ENCODE measurements at regions not wholly inside any gene's neighbourhood (a gene's known extent, or its start where the extent isn't known, plus 50 kb on each side); places are given as distances from the start of the nearest gene placed in this dataset.
"Not testable (repeated sequence)": the region's sequence is repeated elsewhere in the genome, so short reads cannot be mapped to it uniquely, and the experiment has no call there.

GRCh38 chr13:57784633-57785032, 153.1 kb downstream of the PCDH17 start:
- no peak for DNase-seq

- DNase-seq: no peak
Observed at GRCh38 chr13:57787058-57787791, 155.7 kb downstream of the PCDH17 start.

GRCh38 chr13:57799624-57800023, 168.1 kb downstream of the PCDH17 start:
- no peak for DNase-seq

GRCh38 chr13:57813651-57814050, 182.1 kb downstream of the PCDH17 start:
- no peak for DNase-seq

GRCh38 chr13:57815600-57815999, 184.1 kb downstream of the PCDH17 start:
- DNase-seq: no peak

- no peak for DNase-seq
Observed at GRCh38 chr13:57820924-57821323, 189.4 kb downstream of the PCDH17 start.

GRCh38 chr13:57823704-57824103, 192.2 kb downstream of the PCDH17 start:
- DNase-seq: no peak

GRCh38 chr13:57824121-57824520, 192.6 kb downstream of the PCDH17 start:
- DNase-seq: no peak

GRCh38 chr13:57825066-57825465, 193.5 kb downstream of the PCDH17 start:
- DNase-seq: no peak

GRCh38 chr13:57829496-57829895, 198.0 kb downstream of the PCDH17 start:
- no peak for DNase-seq

- no peak for DNase-seq
Observed at GRCh38 chr13:57832187-57832586, 200.6 kb downstream of the PCDH17 start.

GRCh38 chr13:57837801-57838200, 206.3 kb downstream of the PCDH17 start:
- no peak for DNase-seq

- DNase-seq: no peak
Observed at GRCh38 chr13:57843521-57843920, 212.0 kb downstream of the PCDH17 start.

- no peak for DNase-seq
Observed at GRCh38 chr13:57846600-57847173, 215.1 kb downstream of the PCDH17 start.

- no peak for DNase-seq
Observed at GRCh38 chr13:57857945-57858344, 226.4 kb downstream of the PCDH17 start.

GRCh38 chr13:57858376-57858775, 226.8 kb downstream of the PCDH17 start:
- no peak for DNase-seq

GRCh38 chr13:57862879-57863278, 231.3 kb downstream of the PCDH17 start:
- DNase-seq: no peak

GRCh38 chr13:57865600-57866294, 234.2 kb downstream of the PCDH17 start:
- no peak for DNase-seq

- no peak for DNase-seq
Observed at GRCh38 chr13:57874530-57874929, 243.0 kb downstream of the PCDH17 start.

GRCh38 chr13:57877601-57878000, 246.1 kb downstream of the PCDH17 start:
- DNase-seq: no peak

GRCh38 chr13:57878291-57878690, 246.7 kb downstream of the PCDH17 start:
- no peak for DNase-seq

- no peak for DNase-seq
Observed at GRCh38 chr13:57897225-57897624, 265.7 kb downstream of the PCDH17 start.

GRCh38 chr13:57899096-57899495, 267.6 kb downstream of the PCDH17 start:
- no peak for DNase-seq

GRCh38 chr13:57909833-57910232, 278.3 kb downstream of the PCDH17 start:
- DNase-seq: not testable (repeated sequence)
